ENCODE measurements at regions not wholly inside any gene's neighbourhood (a gene's known extent, or its start where the extent isn't known, plus 50 kb on each side); places are given as distances from the start of the nearest gene placed in this dataset.

DNA sequence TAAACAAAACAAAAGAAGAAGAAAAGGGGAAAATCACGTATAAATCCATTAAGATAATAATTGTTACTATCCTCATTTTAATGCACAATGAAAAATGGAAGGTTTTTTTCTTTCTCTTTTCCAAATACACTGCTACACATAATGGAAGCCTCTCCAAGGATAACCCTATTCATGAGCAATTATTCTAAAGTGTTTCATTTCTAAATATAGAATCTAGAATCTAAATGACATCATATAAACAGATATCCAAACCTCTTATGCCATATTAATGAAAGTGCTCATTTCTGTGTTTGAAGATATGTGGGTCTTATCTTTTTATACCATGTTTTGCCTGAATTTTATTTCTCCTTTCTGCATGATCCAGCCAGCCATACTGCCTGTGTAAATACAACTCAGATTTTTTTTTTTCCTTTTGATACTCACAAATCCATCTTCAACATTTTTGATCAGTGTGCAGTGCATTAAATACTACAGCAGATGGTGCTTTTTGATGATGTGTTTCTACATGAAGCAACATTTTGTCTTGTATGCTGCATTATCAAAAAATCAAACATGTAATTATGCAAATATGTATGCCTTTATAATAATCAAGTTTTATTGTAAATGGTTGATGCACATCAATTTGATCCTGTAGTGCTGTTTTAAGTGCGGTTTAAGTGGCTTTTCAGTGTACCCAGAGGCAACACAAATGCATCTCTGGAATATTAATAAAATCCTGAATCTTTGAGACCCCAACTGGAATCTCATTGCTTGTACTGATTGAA lies 625.6 kb upstream of the PTBP2 start:
- no peak for DNase-seq (ENCODE audit: extremely low spot score)
- Histone ChIP-seq H3K36me3 (no peaks in the 10 kb centered on the region), H3K4me3 (no peak overlapping the region), H3K4me1 (no peaks in the 10 kb centered on the region), H3K9me3 (no peaks in the 10 kb centered on the region), H3K27ac (replicated peaks in 1 of 4) (no peak overlapping the region), H3K27me3 (no peaks in the 10 kb centered on the region)
- TF ChIP-seq EP300 (IDR thresholded peaks at IDR 0.05) = no peak
- TF ChIP-seq, protein P1, sequence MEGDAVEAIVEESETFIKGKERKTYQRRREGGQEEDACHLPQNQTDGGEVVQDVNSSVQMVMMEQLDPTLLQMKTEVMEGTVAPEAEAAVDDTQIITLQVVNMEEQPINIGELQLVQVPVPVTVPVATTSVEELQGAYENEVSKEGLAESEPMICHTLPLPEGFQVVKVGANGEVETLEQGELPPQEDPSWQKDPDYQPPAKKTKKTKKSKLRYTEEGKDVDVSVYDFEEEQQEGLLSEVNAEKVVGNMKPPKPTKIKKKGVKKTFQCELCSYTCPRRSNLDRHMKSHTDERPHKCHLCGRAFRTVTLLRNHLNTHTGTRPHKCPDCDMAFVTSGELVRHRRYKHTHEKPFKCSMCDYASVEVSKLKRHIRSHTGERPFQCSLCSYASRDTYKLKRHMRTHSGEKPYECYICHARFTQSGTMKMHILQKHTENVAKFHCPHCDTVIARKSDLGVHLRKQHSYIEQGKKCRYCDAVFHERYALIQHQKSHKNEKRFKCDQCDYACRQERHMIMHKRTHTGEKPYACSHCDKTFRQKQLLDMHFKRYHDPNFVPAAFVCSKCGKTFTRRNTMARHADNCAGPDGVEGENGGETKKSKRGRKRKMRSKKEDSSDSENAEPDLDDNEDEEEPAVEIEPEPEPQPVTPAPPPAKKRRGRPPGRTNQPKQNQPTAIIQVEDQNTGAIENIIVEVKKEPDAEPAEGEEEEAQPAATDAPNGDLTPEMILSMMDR (IDR thresholded peaks at IDR 0.05) = no peak
- TF ChIP-seq POLR2A (IDR thresholded peaks at IDR 0.05; ENCODE audit: low read depth) = no peak
- TF ChIP-seq POLR2AphosphoS5 (IDR thresholded peaks at IDR 0.05) = no peak
- 80% methylated on average over 2 of the region's 2 CpGs for WGBS
- intact Hi-C loops (cut with DNase I) = no loop called here

DNA sequence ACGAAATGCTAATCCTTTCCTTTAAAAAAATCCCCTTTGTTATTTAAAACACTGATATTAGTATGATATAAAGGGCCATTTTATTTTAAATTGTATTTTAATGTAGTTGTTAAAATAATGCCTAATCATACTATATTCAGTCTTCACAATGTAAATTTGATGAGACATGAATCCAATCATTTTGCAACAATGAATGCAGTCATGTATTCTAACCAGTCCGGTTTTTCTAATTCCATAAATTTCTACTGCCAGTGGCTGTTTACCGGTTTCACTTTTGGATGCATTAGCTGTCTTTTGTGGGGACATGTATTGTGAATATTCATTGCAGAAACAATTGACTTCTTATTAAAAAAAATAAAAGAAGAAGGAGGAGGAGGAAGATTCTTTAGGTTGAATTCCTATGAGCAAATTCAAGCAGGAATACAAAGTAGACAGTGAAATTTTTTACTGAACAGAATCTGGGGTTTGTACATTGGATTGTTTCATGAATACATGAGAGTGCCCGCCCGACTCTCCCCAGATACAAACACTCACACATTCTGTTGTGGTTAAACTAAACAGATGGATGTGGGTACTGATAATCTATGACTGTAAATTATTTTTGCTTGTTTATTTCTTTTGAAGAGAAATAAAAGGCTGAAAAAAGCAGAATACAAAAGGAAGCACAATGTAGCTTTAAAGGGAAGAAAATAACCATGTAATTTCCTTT lies 624.8 kb upstream of the PTBP2 start:
- TF ChIP-seq, protein P1 (IDR thresholded peaks at IDR 0.05) = no peak
- TF ChIP-seq EP300 (IDR thresholded peaks at IDR 0.05) (no peak), POLR2A (IDR thresholded peaks at IDR 0.05; ENCODE audit: low read depth) (no peak), POLR2AphosphoS5 (IDR thresholded peaks at IDR 0.05) (no peak)
- H3K27me3 ChIP-seq = no peaks in the 10 kb centered on the region
- DNase-seq (ENCODE audit: extremely low spot score) = no peak
- intact Hi-C loops (cut with DNase I) = no loop called here
- no peak overlapping the region for H3K4me3 ChIP-seq
- H3K4me1 ChIP-seq = no peaks in the 10 kb centered on the region
- WGBS = 72% methylated on average over 5 of the region's 5 CpGs
- H3K9me3 ChIP-seq = no peaks in the 10 kb centered on the region
- no peaks in the 10 kb centered on the region for H3K36me3 ChIP-seq
- no peak overlapping the region for H3K27ac ChIP-seq (replicated peaks in 1 of 4)

DNA sequence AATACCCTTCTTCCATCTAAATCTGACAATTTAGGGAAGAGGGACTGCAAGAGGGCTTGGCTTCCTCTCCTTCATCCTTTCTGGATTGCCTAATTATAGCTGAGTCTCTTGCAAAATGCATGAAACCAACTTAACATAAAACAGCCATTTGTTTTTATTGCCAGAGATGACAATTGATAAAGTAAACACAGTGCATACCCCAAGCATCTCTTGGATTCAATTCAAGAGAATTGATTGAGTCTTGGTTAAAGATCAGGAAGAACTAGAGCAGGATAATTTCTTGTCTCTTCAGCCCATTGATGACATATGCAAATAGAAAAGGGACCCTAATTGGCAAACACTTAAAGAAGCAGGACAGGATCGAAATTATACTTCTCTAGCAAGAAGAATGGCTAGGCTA lies 617.1 kb upstream of the PTBP2 start:
- Histone ChIP-seq H3K36me3 (no peaks in the 10 kb centered on the region), H3K4me3 (no peak overlapping the region), H3K27me3 (no peaks in the 10 kb centered on the region), H3K9me3 (no peaks in the 10 kb centered on the region), H3K27ac (replicated peaks in 1 of 4) (no peak overlapping the region), H3K4me1 (no peaks in the 10 kb centered on the region)
- 76% methylated on average over 1 of the region's 1 CpG for WGBS
- intact Hi-C loops (cut with DNase I) = no loop called here
- TF ChIP-seq, protein P1 (IDR thresholded peaks at IDR 0.05) = no peak
- TF ChIP-seq POLR2A (IDR thresholded peaks at IDR 0.05; ENCODE audit: low read depth) (no peak), EP300 (IDR thresholded peaks at IDR 0.05) (no peak), POLR2AphosphoS5 (IDR thresholded peaks at IDR 0.05) (no peak)
- no peak for DNase-seq (ENCODE audit: extremely low spot score)

DNA sequence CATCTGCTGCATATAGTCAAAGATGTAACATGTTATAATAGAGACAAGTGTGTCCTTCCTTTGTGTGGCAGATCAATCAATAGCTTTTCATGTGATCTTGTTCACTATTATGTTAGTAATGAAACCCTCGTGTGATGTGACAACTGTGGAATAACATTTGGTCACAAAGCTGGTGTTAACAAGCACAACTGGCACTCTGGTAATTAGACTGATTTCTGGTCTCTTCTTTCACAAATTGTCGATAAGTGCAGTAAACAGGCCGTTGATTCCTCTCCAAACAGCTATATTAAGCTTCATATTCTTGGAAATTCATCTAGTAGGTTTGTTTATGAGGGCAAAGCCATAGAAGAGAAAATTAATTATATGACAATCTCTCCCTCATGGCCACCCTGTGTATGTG lies 616.7 kb upstream of the PTBP2 start:
- intact Hi-C loops (cut with DNase I) = no loop called here
- Histone ChIP-seq H3K9me3 (no peaks in the 10 kb centered on the region), H3K4me3 (no peak overlapping the region), H3K36me3 (no peaks in the 10 kb centered on the region), H3K27me3 (no peaks in the 10 kb centered on the region), H3K4me1 (no peaks in the 10 kb centered on the region), H3K27ac (replicated peaks in 1 of 4) (no peak overlapping the region)
- no peak for TF ChIP-seq POLR2A (IDR thresholded peaks at IDR 0.05; ENCODE audit: low read depth)
- TF ChIP-seq POLR2AphosphoS5 (IDR thresholded peaks at IDR 0.05) = no peak
- TF ChIP-seq, protein P1 (IDR thresholded peaks at IDR 0.05) = no peak
- no peak for TF ChIP-seq EP300 (IDR thresholded peaks at IDR 0.05)
- 72% methylated on average over 3 of the region's 3 CpGs for WGBS
- DNase-seq (ENCODE audit: extremely low spot score) = no peak
